ENCODE measurements at regions not wholly inside any gene's neighbourhood (a gene's known extent, or its start where the extent isn't known, plus 50 kb on each side); places are given as distances from the start of the nearest gene placed in this dataset.

DNA sequence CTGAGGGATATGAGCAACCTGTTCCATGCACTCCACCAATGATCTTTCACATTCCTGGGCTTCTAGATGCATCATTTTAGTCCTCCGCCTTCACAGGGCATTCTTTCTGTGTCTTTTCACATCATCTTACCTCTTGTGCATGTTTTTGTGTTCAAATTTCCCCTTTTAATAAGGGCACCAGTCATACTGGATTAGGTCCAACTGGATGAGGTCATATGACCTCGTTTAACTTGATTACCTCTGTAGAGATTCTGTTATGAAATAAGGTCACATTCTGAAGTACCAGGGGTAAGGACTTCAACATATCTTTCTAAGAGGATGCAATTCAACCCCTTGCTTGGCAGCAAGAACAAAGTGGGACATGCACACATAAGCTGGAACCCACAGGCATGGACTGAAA is 335.3 kb upstream of the TLE4 start:
- Histone ChIP-seq H3K4me1 (no peaks in the 10 kb centered on the region), H3K27ac (no peak overlapping the region), H3K4me3 (no peak overlapping the region), H3K9me3 (no peaks in the 10 kb centered on the region), H3K27me3 (no peaks in the 10 kb centered on the region), H3K36me3 (no peaks in the 10 kb centered on the region)
- no peak for DNase-seq (ENCODE audit: low spot score)
- TF ChIP-seq, protein P1, sequence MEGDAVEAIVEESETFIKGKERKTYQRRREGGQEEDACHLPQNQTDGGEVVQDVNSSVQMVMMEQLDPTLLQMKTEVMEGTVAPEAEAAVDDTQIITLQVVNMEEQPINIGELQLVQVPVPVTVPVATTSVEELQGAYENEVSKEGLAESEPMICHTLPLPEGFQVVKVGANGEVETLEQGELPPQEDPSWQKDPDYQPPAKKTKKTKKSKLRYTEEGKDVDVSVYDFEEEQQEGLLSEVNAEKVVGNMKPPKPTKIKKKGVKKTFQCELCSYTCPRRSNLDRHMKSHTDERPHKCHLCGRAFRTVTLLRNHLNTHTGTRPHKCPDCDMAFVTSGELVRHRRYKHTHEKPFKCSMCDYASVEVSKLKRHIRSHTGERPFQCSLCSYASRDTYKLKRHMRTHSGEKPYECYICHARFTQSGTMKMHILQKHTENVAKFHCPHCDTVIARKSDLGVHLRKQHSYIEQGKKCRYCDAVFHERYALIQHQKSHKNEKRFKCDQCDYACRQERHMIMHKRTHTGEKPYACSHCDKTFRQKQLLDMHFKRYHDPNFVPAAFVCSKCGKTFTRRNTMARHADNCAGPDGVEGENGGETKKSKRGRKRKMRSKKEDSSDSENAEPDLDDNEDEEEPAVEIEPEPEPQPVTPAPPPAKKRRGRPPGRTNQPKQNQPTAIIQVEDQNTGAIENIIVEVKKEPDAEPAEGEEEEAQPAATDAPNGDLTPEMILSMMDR (IDR thresholded peaks at IDR 0.05): no peak

DNA sequence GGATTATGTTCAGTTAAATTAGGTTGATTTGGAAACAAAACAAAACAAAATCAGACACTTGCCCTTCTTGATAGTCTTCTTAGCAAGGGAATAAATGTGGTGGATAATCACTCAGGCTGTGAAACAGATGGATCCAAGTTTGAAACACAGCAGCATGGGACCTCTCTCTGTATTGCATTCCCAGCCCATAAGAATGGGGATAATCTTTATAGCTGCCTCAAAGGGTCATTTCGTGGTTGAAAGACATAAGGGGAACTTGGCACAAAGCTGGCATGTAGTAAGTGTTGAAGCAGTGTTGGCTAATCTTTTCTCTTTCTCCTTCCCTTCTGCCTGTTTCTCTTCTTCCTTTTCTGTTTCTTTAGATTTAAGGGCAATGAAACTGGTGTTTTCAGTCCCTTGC is 333.9 kb upstream of the TLE4 start:
- Histone ChIP-seq H3K27me3 (no peaks in the 10 kb centered on the region), H3K36me3 (no peaks in the 10 kb centered on the region)
- TF ChIP-seq, protein P1 (IDR thresholded peaks at IDR 0.05): no peak

DNA sequence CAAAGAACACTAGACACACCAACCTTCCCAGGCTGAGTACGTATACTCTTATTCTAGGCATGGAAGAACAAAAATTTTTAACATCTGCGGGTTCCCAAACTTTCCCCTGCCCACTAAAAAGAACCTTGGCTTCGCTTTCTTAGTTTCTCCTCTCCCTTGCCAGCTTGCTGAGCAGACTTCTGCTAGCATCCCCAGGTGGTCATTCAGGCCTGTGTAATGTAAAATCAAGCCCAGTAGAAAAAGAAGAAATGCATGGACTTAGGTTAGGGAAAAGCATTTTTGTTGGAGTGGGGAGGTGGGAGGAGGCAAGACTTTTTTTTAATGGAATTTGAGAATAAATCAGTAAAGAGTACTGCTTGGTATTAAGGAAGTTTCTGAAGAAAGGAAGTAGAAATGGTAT is 331.0 kb upstream of the TLE4 start:
- no peaks in the 10 kb centered on the region for H3K9me3 ChIP-seq
- H3K4me1 ChIP-seq: no peaks in the 10 kb centered on the region
- DNase-seq (ENCODE audit: low spot score): no peak
- no peak overlapping the region for H3K4me3 ChIP-seq
- H3K36me3 ChIP-seq: no peaks in the 10 kb centered on the region
- H3K27ac ChIP-seq: no peak overlapping the region
- TF ChIP-seq, protein P1 (IDR thresholded peaks at IDR 0.05): no peak
- H3K27me3 ChIP-seq: no peaks in the 10 kb centered on the region

More for the DNA sequence above, 333.9 kb upstream of the TLE4 start:
- Histone ChIP-seq H3K27ac (no peak overlapping the region), H3K9me3 (no peaks in the 10 kb centered on the region), H3K4me3 (no peak overlapping the region), H3K4me1 (no peaks in the 10 kb centered on the region)
- no peak for DNase-seq (ENCODE audit: low spot score)

DNA sequence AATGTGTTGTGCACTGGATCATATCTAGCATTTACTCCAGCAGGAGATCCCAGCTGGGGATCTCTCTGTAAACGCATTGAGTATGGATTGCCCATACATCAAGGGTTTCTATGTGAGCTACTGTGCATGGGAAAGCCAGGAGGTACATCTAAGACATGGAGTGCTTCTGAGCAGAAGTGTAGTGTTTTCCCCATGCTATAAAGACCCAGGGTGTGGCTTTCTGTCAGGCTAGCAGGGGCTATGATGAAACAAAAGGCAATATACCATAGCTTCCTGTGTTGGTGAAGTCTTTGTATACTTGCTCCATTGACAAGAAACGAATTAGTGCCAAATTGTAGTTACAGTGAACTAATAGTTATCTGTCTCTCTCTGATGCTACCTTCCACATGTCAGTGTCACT is 329.3 kb upstream of the TLE4 start:
- no peaks in the 10 kb centered on the region for H3K27me3 ChIP-seq
- TF ChIP-seq, protein P1 (IDR thresholded peaks at IDR 0.05): no peak
- H3K9me3 ChIP-seq: no peaks in the 10 kb centered on the region
- H3K4me3 ChIP-seq: no peak overlapping the region
- H3K27ac ChIP-seq: no peak overlapping the region
- H3K36me3 ChIP-seq: no peaks in the 10 kb centered on the region
- no peak for DNase-seq (ENCODE audit: low spot score)
- no peaks in the 10 kb centered on the region for H3K4me1 ChIP-seq

DNA sequence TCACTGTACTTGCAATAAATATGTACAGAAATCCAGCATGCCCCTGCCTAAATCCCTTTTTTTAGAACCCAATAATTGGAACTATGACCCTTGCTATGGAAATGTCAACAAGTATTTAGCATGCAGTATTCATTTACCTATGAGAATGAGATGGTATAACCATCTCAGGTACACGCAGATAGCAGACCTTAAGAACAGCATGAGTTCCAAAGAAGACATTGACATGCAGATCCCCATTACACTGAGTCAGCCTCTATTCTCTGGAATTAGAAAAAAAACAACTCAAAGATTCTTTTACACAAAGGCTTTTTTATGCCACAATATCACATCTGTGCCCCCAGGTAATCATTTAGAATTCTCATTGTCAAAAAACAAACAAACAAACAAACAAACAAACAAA is 325.6 kb upstream of the TLE4 start:
- no peak for DNase-seq (ENCODE audit: low spot score)
- Histone ChIP-seq H3K36me3 (no peaks in the 10 kb centered on the region), H3K9me3 (no peaks in the 10 kb centered on the region), H3K4me3 (no peak overlapping the region), H3K27me3 (no peaks in the 10 kb centered on the region), H3K27ac (no peak overlapping the region), H3K4me1 (no peaks in the 10 kb centered on the region)
- TF ChIP-seq, protein P1 (IDR thresholded peaks at IDR 0.05): no peak

DNA sequence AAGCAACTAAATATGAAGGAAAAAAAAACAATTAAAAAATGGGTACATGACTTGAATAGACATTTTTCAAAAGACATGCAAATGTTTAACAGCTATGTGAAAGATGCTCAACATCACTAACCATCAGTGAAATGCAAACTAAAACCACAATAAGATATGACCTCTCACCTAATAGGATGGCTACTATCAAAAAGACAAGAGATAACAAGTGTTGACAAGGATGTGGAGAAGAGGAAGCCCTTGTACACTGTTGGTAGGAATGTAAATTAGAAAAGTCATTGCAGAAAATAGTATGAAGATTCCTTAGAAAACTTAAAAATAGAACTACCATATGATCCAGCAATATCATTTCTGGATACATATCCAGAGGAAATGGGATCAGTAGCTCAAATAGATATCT is 324.7 kb upstream of the TLE4 start:
- no peak overlapping the region for H3K4me3 ChIP-seq
- DNase-seq (ENCODE audit: low spot score): no peak
- TF ChIP-seq, protein P1 (IDR thresholded peaks at IDR 0.05): no peak
- H3K36me3 ChIP-seq: no peaks in the 10 kb centered on the region
- H3K4me1 ChIP-seq: no peaks in the 10 kb centered on the region
- no peaks in the 10 kb centered on the region for H3K27me3 ChIP-seq
- H3K27ac ChIP-seq: no peak overlapping the region
- H3K9me3 ChIP-seq: no peaks in the 10 kb centered on the region
